Esophagus squamous epithelium (tissue), 4 donors: ENCODE measurements at regions not wholly inside any gene's neighbourhood (a gene's known extent, or its start where the extent isn't known, plus 50 kb on each side); places are given as distances from the start of the nearest gene placed in this dataset.

Experiments
- CTCF ChIP-seq, 6 experiments: fragments of 450-650 bp in 4 of 6; fragments of 200-600 bp in 2 of 6; sonication (generic) in 2 of 6; IDR thresholded peaks; one replicate each; pipeline ENCODE4 v1.5.1; 2016 to 2019; ENCODE audit warnings: antibody characterized with exemption in 6 of 6, mild to moderate bottlenecking in 4 of 6, moderate library complexity in 4 of 6
- POLR2A ChIP-seq, 4 donors: fragments of 450-650 bp; IDR thresholded peaks; one replicate each; pipeline ENCODE4 v1.6.1; 2017; ENCODE audit warnings: antibody characterized with exemption in 4 of 4, mild to moderate bottlenecking in 4 of 4, moderate library complexity in 3 of 4

DNA sequence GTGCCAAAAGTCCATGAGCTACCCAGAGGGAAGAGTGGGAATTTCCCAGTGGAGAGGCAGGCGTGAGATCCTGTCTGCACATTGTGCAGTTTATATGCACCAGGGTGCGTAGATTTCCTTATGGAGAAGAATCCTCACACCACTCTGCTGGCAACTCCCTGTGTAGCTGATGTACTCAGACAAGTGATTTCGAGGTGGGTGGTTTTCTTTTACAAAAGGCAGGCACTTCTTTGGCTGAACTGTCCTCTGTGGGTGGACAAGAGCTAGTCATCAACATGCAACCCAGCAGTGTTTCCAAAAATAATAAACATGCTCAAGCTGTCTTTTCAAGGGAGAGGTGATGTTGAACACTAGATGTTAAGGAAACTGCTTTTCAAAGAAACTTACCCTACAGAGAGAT is 121.7 kb upstream of the NXT1 start:
- TF ChIP-seq CTCF (IDR thresholded peaks at IDR 0.05) (no peak), POLR2A (IDR thresholded peaks at IDR 0.05) (no peak)
